ENCODE measurements at regions not wholly inside any gene's neighbourhood (a gene's known extent, or its start where the extent isn't known, plus 50 kb on each side); places are given as distances from the start of the nearest gene placed in this dataset.

DNA sequence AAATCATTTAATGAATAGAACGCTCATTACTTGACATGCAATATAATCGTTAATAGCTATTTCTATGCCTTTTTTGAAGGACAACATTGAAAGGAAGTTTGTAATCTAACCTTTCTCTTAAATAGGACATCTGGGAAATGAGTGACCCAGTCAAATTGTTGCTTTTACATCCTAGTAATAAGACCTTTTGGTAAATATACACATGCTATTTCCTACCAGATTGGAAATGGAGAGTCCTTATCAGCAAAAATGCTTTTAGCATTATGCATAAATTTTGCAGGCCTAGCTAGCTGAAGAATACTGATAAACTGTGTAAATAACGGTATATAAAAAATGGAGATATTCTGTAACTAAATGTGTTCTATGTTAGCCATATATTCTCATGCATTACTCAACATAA is 567.3 kb upstream of the DSEL start:
- no peaks in the 10 kb centered on the region for H3K36me3 ChIP-seq (ENCODE audit: control insufficient read depth in 4 of 4, insufficient read depth in 4 of 4, low read length in 3 of 4)
- no peaks in the 10 kb centered on the region for H3K9me3 ChIP-seq (ENCODE audit: control extremely low read depth in 1 of 5, control insufficient read depth in 4 of 5, insufficient read depth in 2 of 5, low read depth in 1 of 5, low read length in 4 of 5)
- H3K27ac ChIP-seq (ENCODE audit: insufficient read depth in 1 of 2, low read depth in 1 of 2, low read length in 2 of 2, poor library complexity in 1 of 2, severe bottlenecking in 2 of 2), result no peak overlapping the region
- no peaks in the 10 kb centered on the region for H3K27me3 ChIP-seq (replicated peaks in 2 of 5; ENCODE audit: control insufficient read depth in 4 of 5, insufficient read depth in 5 of 5, low read length in 4 of 5)
- POLR2A ChIA-PET, result no interaction called here
- no peak overlapping the region for H3K4me3 ChIP-seq (ENCODE audit: control insufficient read depth in 1 of 7, extremely low read depth in 1 of 7, insufficient read depth in 4 of 7, low read depth in 2 of 7, low read length in 6 of 7)
- CTCF ChIA-PET, result interaction anchor here (1.1 kb wide), 1 partner anchor 12 kb away, joined by 3 read pairs; no protein-coding TSS in a partner anchor
- 93% methylated on average over 2 of the region's 3 CpGs for WGBS (ENCODE audit: insufficient coverage)
- no peaks in the 10 kb centered on the region for H3K4me1 ChIP-seq (ENCODE audit: control extremely low read depth in 1 of 4, control insufficient read depth in 4 of 4, insufficient read depth in 4 of 4, low read length in 3 of 4)
- DNase-seq, result no peak

DNA sequence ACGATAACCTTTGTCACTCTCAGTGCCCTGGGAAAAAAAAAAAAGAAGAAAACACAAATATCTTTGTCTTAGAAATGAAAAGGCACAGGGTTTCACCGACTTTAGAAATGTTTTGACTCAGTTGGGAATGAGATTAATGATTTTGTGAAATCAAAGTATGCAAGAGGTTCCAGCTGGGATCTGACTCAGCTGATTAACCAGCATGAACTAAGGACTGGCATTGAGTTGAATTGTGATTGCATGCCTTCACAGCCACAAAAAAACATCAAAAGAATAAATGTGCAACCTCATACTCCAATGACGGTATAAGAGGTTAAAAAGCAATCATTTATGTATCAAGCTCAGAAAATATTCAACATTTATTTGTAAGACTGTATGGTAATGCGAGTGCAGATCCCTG is 566.6 kb upstream of the DSEL start:
- H3K4me1 ChIP-seq (ENCODE audit: control extremely low read depth in 1 of 4, control insufficient read depth in 4 of 4, insufficient read depth in 4 of 4, low read length in 3 of 4), result no peaks in the 10 kb centered on the region
- no peaks in the 10 kb centered on the region for H3K36me3 ChIP-seq (ENCODE audit: control insufficient read depth in 4 of 4, insufficient read depth in 4 of 4, low read length in 3 of 4)
- no peak for DNase-seq
- no peak overlapping the region for H3K4me3 ChIP-seq (ENCODE audit: control insufficient read depth in 1 of 7, extremely low read depth in 1 of 7, insufficient read depth in 4 of 7, low read depth in 2 of 7, low read length in 6 of 7)
- H3K9me3 ChIP-seq (ENCODE audit: control extremely low read depth in 1 of 5, control insufficient read depth in 4 of 5, insufficient read depth in 2 of 5, low read depth in 1 of 5, low read length in 4 of 5), result no peaks in the 10 kb centered on the region
- CTCF ChIA-PET, result interaction anchor here (1.1 kb wide), 1 partner anchor 12 kb away, joined by 3 read pairs; no protein-coding TSS in a partner anchor
- WGBS (ENCODE audit: insufficient coverage), result 49% methylated on average over 2 of the region's 4 CpGs
- POLR2A ChIA-PET, result no interaction called here
- no peak overlapping the region for H3K27ac ChIP-seq (ENCODE audit: insufficient read depth in 1 of 2, low read depth in 1 of 2, low read length in 2 of 2, poor library complexity in 1 of 2, severe bottlenecking in 2 of 2)
- H3K27me3 ChIP-seq (replicated peaks in 2 of 5; ENCODE audit: control insufficient read depth in 4 of 5, insufficient read depth in 5 of 5, low read length in 4 of 5), result no peaks in the 10 kb centered on the region

- POLR2A ChIA-PET, result interaction anchor here (0.6 kb wide), 1 partner anchor 255 kb away, joined by 3 read pairs; no protein-coding TSS in a partner anchor
- Histone ChIP-seq H3K27me3 (replicated peaks in 2 of 5; ENCODE audit: control insufficient read depth in 4 of 5, insufficient read depth in 5 of 5, low read length in 4 of 5) (no peaks in the 10 kb centered on the region), H3K4me3 (ENCODE audit: control insufficient read depth in 1 of 7, extremely low read depth in 1 of 7, insufficient read depth in 4 of 7, low read depth in 2 of 7, low read length in 6 of 7) (no peak overlapping the region), H3K27ac (ENCODE audit: insufficient read depth in 1 of 2, low read depth in 1 of 2, low read length in 2 of 2, poor library complexity in 1 of 2, severe bottlenecking in 2 of 2) (no peak overlapping the region), H3K4me1 (ENCODE audit: control extremely low read depth in 1 of 4, control insufficient read depth in 4 of 4, insufficient read depth in 4 of 4, low read length in 3 of 4) (no peaks in the 10 kb centered on the region), H3K9me3 (ENCODE audit: control extremely low read depth in 1 of 5, control insufficient read depth in 4 of 5, insufficient read depth in 2 of 5, low read depth in 1 of 5, low read length in 4 of 5) (peaks cover 0 to 1% (median 0%) of the 10 kb centered on the region in 5 experiments), H3K36me3 (ENCODE audit: control insufficient read depth in 4 of 4, insufficient read depth in 4 of 4, low read length in 3 of 4) (no peaks in the 10 kb centered on the region)
- WGBS (ENCODE audit: insufficient coverage), result 93% methylated on average over 7 of the region's 7 CpGs
- CTCF ChIA-PET, result no interaction called here
- DNase-seq, result no peak
Observed at GRCh38 chr18:68072744-68073143, 556.2 kb upstream of the DSEL start.

DNA sequence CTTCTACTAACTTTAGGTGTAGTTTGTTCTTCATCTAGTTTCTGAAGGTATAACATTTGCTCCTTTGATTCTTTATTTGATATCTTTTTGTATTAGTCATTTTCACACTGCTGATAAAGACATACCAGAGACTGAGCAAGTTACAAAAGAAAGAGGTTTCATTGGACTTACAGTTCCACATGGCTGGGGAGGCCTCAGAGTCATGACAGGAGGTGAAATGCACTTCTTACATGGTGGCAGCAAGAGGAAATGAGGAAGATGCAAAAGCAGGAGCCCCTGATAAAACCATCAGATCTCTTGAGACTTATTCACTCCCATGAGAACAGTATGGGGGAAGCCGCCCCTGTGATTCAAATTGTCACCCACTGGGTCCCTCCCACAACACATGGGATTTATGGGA is 544.4 kb upstream of the DSEL start:
- no peak overlapping the region for H3K27ac ChIP-seq (ENCODE audit: insufficient read depth in 1 of 2, low read depth in 1 of 2, low read length in 2 of 2, poor library complexity in 1 of 2, severe bottlenecking in 2 of 2)
- ChIA-PET POLR2A (no interaction called here), CTCF (no interaction called here)
- H3K27me3 ChIP-seq (replicated peaks in 2 of 5; ENCODE audit: control insufficient read depth in 4 of 5, insufficient read depth in 5 of 5, low read length in 4 of 5), result no peaks in the 10 kb centered on the region
- H3K9me3 ChIP-seq (ENCODE audit: control extremely low read depth in 1 of 5, control insufficient read depth in 4 of 5, insufficient read depth in 2 of 5, low read depth in 1 of 5, low read length in 4 of 5), result no peaks in the 10 kb centered on the region
- no peak for DNase-seq
- no peaks in the 10 kb centered on the region for H3K36me3 ChIP-seq (ENCODE audit: control insufficient read depth in 4 of 4, insufficient read depth in 4 of 4, low read length in 3 of 4)
- H3K4me1 ChIP-seq (ENCODE audit: control extremely low read depth in 1 of 4, control insufficient read depth in 4 of 4, insufficient read depth in 4 of 4, low read length in 3 of 4), result no peaks in the 10 kb centered on the region
- no peak overlapping the region for H3K4me3 ChIP-seq (ENCODE audit: control insufficient read depth in 1 of 7, extremely low read depth in 1 of 7, insufficient read depth in 4 of 7, low read depth in 2 of 7, low read length in 6 of 7)
- WGBS (ENCODE audit: insufficient coverage), result no CpG with 5 or more reads among the region's 1 CpG

- no peak for DNase-seq
- H3K9me3 ChIP-seq (ENCODE audit: control extremely low read depth in 1 of 5, control insufficient read depth in 4 of 5, insufficient read depth in 2 of 5, low read depth in 1 of 5, low read length in 4 of 5), result no peaks in the 10 kb centered on the region
- WGBS (ENCODE audit: insufficient coverage), result no CpG with 5 or more reads among the region's 4 CpGs
- no peaks in the 10 kb centered on the region for H3K4me1 ChIP-seq (ENCODE audit: control extremely low read depth in 1 of 4, control insufficient read depth in 4 of 4, insufficient read depth in 4 of 4, low read length in 3 of 4)
- ChIA-PET CTCF (no interaction called here), POLR2A (no interaction called here)
- no peaks in the 10 kb centered on the region for H3K36me3 ChIP-seq (ENCODE audit: control insufficient read depth in 4 of 4, insufficient read depth in 4 of 4, low read length in 3 of 4)
- no peak overlapping the region for H3K4me3 ChIP-seq (ENCODE audit: control insufficient read depth in 1 of 7, extremely low read depth in 1 of 7, insufficient read depth in 4 of 7, low read depth in 2 of 7, low read length in 6 of 7)
- H3K27me3 ChIP-seq (replicated peaks in 2 of 5; ENCODE audit: control insufficient read depth in 4 of 5, insufficient read depth in 5 of 5, low read length in 4 of 5), result no peaks in the 10 kb centered on the region
- H3K27ac ChIP-seq (ENCODE audit: insufficient read depth in 1 of 2, low read depth in 1 of 2, low read length in 2 of 2, poor library complexity in 1 of 2, severe bottlenecking in 2 of 2), result no peak overlapping the region
Observed at GRCh38 chr18:68056936-68057335, 540.4 kb upstream of the DSEL start.

DNA sequence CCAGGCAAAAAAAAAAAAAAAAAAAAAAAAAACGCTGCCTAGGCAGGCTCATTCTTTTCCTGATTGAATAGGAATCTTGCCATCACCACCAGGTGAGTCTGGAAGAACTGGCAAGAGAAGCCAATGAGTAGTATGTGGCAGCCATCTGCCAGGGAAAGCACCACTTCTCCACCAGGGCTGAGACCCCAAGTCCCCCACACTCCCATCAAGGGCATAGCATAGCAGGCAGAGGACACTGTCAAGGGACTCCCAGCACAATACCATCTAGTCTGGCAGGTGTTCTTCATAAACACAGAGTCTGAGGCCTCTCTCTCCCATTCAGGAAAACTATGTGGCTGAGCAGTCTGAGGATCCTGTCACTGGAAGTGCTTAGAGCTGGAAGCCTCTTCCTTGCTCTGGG is 538.1 kb upstream of the DSEL start:
- DNase-seq, result no peak
- H3K9me3 ChIP-seq (ENCODE audit: control extremely low read depth in 1 of 5, control insufficient read depth in 4 of 5, insufficient read depth in 2 of 5, low read depth in 1 of 5, low read length in 4 of 5), result no peaks in the 10 kb centered on the region
- H3K27me3 ChIP-seq (replicated peaks in 2 of 5; ENCODE audit: control insufficient read depth in 4 of 5, insufficient read depth in 5 of 5, low read length in 4 of 5), result no peaks in the 10 kb centered on the region
- ChIA-PET POLR2A (no interaction called here), CTCF (no interaction called here)
- no peak overlapping the region for H3K4me3 ChIP-seq (ENCODE audit: control insufficient read depth in 1 of 7, extremely low read depth in 1 of 7, insufficient read depth in 4 of 7, low read depth in 2 of 7, low read length in 6 of 7)
- no peaks in the 10 kb centered on the region for H3K36me3 ChIP-seq (ENCODE audit: control insufficient read depth in 4 of 4, insufficient read depth in 4 of 4, low read length in 3 of 4)
- WGBS (ENCODE audit: insufficient coverage), result no CpG with 5 or more reads among the region's 1 CpG
- no peaks in the 10 kb centered on the region for H3K4me1 ChIP-seq (ENCODE audit: control extremely low read depth in 1 of 4, control insufficient read depth in 4 of 4, insufficient read depth in 4 of 4, low read length in 3 of 4)
- H3K27ac ChIP-seq (ENCODE audit: insufficient read depth in 1 of 2, low read depth in 1 of 2, low read length in 2 of 2, poor library complexity in 1 of 2, severe bottlenecking in 2 of 2), result no peak overlapping the region

- no peak for DNase-seq
- no peaks in the 10 kb centered on the region for H3K9me3 ChIP-seq (ENCODE audit: control extremely low read depth in 1 of 5, control insufficient read depth in 4 of 5, insufficient read depth in 2 of 5, low read depth in 1 of 5, low read length in 4 of 5)
- no peak overlapping the region for H3K27ac ChIP-seq (ENCODE audit: insufficient read depth in 1 of 2, low read depth in 1 of 2, low read length in 2 of 2, poor library complexity in 1 of 2, severe bottlenecking in 2 of 2)
- H3K4me3 ChIP-seq (ENCODE audit: control insufficient read depth in 1 of 7, extremely low read depth in 1 of 7, insufficient read depth in 4 of 7, low read depth in 2 of 7, low read length in 6 of 7), result no peak overlapping the region
- POLR2A ChIA-PET, result no interaction called here
- no CpG with 5 or more reads among the region's 2 CpGs for WGBS (ENCODE audit: insufficient coverage)
- no peaks in the 10 kb centered on the region for H3K36me3 ChIP-seq (ENCODE audit: control insufficient read depth in 4 of 4, insufficient read depth in 4 of 4, low read length in 3 of 4)
- H3K4me1 ChIP-seq (ENCODE audit: control extremely low read depth in 1 of 4, control insufficient read depth in 4 of 4, insufficient read depth in 4 of 4, low read length in 3 of 4), result no peaks in the 10 kb centered on the region
- CTCF ChIA-PET, result interaction anchor here (0.6 kb wide), 1 partner anchor 195 kb away, joined by 3 read pairs; no protein-coding TSS in a partner anchor
- no peaks in the 10 kb centered on the region for H3K27me3 ChIP-seq (replicated peaks in 2 of 5; ENCODE audit: control insufficient read depth in 4 of 5, insufficient read depth in 5 of 5, low read length in 4 of 5)
Observed at GRCh38 chr18:68053290-68053689, 536.8 kb upstream of the DSEL start.
